Activated CD8-positive, alpha-beta memory T cell treated with anti-CD3 and anti-CD28 coated beads for 4 hours (primary cell): ENCODE measurements at regions not wholly inside any gene's neighbourhood (a gene's known extent, or its start where the extent isn't known, plus 50 kb on each side); places are given as distances from the start of the nearest gene placed in this dataset.
"Not testable (repeated sequence)": the region's sequence is repeated elsewhere in the genome, so short reads cannot be mapped to it uniquely, and the experiment has no call there.

Source experiments
- DNase-seq, 2 donors: peaks; one replicate each; pipeline ENCODE4 v3.0.0-alpha.2; 2020; ENCODE audit warnings: low read depth in 2 of 2

- DNase-seq: no peak
Observed at GRCh38 chr3:181920409-181920808, 208.7 kb downstream of the SOX2 start.

DNA sequence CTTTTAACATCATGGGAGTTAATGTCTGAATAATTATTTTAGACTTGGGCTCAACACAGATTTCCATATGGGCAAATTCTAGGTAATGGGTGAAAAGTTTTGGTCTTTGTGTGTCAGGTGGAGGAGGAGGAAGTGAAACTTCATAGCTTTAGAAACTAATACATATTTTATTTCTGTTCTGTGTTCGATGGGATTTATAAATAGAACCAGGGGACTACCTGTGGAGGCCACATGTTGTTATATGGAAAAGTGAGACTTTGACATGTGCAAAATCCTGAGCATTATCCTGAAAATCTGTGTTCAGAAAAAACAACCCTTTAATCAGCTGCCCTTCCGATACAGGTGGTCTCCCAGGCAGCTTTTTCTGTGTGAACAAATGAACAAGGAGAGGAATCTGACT lies 209.5 kb downstream of the SOX2 start:
- DNase-seq: no peak

DNA sequence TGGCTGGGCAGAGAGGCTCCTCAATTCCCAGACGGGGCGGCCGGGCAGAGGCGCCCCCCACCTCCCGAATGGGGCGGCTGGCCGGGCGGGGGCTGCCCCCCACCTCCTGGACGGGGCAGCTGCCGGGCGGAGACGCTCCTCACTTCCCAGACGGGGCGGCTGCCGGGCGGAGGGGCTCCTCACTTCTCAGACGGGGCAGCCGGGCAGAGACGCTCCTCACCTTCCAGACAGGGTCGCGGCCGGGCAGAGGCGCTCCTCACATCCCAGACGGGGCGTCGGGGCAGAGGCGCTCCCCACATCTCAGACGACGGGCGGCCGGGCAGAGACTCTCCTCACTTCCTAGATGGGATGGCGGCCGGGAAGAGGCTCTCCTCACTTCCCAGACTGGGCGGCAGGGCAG lies 214.1 kb downstream of the SOX2 start:
- not testable (repeated sequence) for DNase-seq

- DNase-seq: no peak
Observed at GRCh38 chr3:181929501-181929900, 217.8 kb downstream of the SOX2 start.

DNA sequence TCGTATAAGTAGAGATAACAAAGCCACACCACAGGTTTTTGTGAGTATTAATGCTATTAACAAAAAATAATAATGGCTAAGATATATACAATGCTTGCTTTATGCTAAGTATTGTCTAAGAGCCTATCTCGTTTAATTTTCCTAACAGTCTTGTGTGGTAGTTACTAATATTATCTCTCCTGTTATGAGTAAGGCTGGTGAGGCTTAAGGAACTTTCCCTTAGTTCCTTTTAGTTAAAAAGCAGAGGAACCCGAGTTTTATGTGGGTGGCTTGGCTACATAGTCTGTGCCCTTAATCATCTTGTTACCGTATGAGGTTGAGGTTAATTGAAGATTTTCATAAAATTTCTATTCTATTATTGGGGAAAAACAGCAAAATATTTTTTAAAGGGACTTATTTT lies 218.4 kb downstream of the SOX2 start:
- no peak for DNase-seq

DNA sequence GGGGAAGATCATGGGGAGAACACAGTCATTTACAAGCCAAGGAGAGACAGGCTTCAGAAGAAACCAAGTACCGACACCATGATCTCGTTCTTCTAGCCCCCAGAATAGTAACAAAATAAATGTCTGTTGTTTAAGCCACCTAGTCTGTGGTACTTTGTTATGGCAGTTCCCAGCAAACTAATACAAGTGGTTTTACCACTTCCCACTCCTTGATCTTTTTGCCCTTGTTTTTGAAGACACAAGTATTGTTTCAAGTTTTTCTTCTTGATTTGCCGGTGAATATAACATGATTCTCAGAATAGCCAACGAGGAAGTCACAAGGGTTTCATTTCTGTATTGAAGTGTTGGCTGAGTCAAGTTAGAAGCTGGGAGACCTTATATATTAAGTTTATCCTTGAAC lies 220.3 kb downstream of the SOX2 start:
- DNase-seq: no peak

GRCh38 chr3:181933052-181933618 lies 221.4 kb downstream of the SOX2 start:
- DNase-seq: no peak

DNA sequence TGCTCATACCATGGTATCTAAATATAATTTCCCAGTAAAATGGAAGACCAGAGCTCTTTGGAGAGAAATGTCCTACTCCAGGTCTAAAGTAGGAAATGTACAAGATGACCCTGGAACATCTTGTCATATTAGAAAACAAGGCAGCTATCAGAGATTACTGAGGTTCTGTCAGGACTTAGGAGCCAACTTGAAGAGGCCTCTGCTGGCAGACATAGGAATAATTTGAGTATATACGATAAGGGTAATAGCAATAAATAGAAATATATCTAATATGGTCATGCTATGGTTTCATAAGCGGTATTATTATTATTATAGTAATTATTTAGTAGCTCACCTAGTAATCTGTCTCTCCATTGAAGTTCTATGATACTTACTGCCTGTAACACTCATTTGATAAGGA lies 224.2 kb downstream of the SOX2 start:
- no peak for DNase-seq

GRCh38 chr3:181936774-181937173 lies 225.0 kb downstream of the SOX2 start:
- no peak for DNase-seq

DNA sequence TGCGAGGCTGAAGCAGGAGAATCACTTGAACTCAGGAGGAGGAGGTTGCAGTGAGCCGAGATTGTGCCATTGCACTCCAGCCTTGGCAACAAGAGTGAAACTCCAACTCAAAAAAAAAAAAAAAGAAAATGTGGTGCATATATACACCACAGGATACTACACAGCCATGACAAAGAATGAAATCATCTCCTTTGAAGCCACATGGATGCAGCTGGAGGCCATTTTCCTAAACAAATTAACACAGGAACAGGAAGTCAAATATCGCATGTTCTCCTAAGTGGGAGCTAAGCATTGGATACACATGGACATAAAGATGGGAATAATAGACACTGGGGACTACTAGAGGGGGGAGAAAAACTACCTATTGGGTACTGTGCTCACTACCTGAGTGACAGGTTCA lies 226.9 kb downstream of the SOX2 start:
- DNase-seq: not testable (repeated sequence)

DNA sequence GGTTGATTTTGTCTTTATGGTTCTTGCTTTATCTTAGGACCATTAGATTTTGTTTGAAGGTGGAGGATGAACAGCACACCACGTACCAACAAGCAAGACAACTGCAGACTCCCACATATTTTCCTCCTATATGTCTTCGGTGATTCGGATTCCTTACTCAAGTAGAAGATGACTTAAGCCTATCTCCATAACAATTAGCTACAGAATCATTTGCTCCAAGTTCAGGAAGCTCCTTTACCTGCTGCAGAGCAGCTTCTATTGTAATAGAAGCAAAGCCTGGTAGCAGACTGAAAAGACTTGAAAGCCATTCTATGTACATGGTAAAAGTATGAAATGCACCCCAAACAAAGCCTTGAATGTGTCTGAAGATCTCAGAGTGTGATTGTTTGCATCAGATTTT lies 229.0 kb downstream of the SOX2 start:
- DNase-seq: no peak

GRCh38 chr3:181941250-181941649 lies 229.5 kb downstream of the SOX2 start:
- no peak for DNase-seq

GRCh38 chr3:181943285-181943684 lies 231.6 kb downstream of the SOX2 start:
- no peak for DNase-seq

DNA sequence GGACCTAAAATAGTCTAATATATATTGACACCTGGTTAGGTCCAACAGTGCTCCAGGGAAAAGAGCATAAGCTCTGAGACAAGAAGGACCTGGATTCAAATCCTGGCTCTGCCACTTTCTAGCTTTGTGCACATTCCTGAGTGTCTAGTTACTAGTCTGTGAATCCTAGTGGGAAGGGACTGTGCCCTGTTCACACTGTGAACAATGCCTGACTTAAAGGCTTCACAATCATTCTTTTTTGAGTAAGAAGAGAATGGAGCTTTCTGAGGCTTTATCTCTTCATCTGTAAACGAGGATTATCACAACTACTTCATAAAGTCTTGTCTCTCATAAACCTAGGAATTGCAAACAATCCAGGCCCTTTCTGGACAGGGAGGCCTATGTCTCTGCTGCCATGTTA lies 235.9 kb downstream of the SOX2 start:
- no peak for DNase-seq

GRCh38 chr3:181948286-181948685 lies 236.6 kb downstream of the SOX2 start:
- DNase-seq: no peak

- no peak for DNase-seq
Observed at GRCh38 chr3:181952221-181952620, 240.5 kb downstream of the SOX2 start.

DNA sequence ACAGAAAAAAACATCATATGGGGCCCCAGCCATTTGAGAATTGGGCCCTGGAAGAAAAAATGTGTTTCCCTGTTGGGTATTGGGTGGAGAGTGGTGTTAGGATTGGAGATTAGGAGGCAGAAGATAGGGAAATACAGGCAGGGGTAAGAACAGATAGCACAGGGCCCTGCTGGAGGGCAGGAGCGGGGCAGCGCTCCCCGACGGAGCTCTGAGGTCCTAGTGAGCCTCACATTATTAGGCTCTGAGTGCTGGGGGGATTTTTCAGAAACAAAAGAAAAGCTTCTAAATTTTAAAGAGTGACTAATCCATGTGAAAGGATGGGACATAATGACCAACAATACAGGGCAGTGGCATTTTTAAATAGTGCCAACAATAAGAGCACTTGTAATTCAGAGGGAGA lies 241.2 kb downstream of the SOX2 start:
- no peak for DNase-seq

GRCh38 chr3:181955566-181955965 lies 243.8 kb downstream of the SOX2 start:
- no peak for DNase-seq

GRCh38 chr3:181956122-181956521 lies 244.4 kb downstream of the SOX2 start:
- no peak for DNase-seq

GRCh38 chr3:181966393-181966792 lies 254.7 kb downstream of the SOX2 start:
- no peak for DNase-seq

GRCh38 chr3:181969925-181970324 lies 258.2 kb downstream of the SOX2 start:
- DNase-seq: no peak

- no peak for DNase-seq
Observed at GRCh38 chr3:181971424-181971823, 259.7 kb downstream of the SOX2 start.

DNA sequence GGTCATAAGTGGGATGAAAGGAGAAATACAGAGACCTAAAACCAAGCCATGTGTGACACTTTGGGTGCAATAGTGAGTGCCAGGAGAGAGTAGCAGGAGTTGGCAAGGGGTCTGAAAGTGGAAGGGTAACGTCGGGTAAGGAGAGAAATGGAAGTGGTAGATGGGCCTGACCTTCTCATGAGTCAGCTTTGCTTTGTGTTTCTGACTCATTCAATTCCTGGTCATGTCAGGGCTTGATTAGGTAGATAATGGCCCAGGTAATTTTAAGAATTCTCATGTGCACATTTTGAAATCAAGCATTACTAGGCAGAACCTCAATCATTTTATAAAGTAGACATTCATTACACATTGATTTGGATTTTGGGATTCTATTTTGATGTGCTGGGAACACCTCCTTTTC lies 262.5 kb downstream of the SOX2 start:
- DNase-seq: no peak

DNA sequence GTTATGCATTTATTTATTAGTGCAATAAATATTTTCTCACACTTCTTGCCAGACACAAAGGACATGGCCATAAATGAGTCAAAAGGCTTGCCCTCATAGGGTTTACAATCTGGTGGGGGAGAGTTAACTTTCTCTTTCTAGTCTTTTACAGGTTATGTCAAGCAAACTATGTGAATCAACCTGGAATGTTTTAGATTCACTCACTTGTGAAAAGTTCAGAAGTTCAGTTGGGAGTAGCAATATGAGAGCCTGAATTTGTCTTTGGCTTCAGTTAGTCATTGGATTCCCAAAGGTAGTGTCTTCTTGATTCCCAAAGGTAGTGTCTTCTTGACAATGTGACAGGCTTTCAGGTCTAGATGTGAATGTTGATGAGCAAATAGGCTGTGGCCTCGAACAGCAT lies 264.8 kb downstream of the SOX2 start:
- DNase-seq: no peak

- no peak for DNase-seq
Observed at GRCh38 chr3:181985386-181985785, 273.7 kb downstream of the SOX2 start.
